Neutrophil (primary cell): ENCODE measurements at regions not wholly inside any gene's neighbourhood (a gene's known extent, or its start where the extent isn't known, plus 50 kb on each side); places are given as distances from the start of the nearest gene placed in this dataset.

Experiments
- H3K27ac ChIP-seq: fragments of 200-600 bp; sonication (generic); 2 replicates; pipeline ENCODE4 v1.5.1; 2016; ENCODE audit warnings: mild to moderate bottlenecking, moderate library complexity
- H3K27me3 ChIP-seq: fragments of 200-600 bp; sonication (generic); 2 replicates; pipeline ENCODE4 v1.6.0; 2016; ENCODE audit warnings: mild to moderate bottlenecking
- H3K36me3 ChIP-seq: fragments of 200-600 bp; sonication (generic); 2 replicates; pipeline ENCODE4 v1.5.1; 2017
- H3K4me1 ChIP-seq, 2 experiments: fragments of 200-600 bp in 1 of 2; sonication (generic) in 1 of 2; 1 replicate in 1 of 2; 2 replicates in 1 of 2; pipeline versions ENCODE4 v1.5.1 to v1.6.1; 2013 to 2016; ENCODE audit warnings: low read depth in 1 of 2, low read length in 1 of 2, mild to moderate bottlenecking in 1 of 2, moderate library complexity in 1 of 2; ENCODE audit not compliant: control insufficient read depth in 1 of 2, insufficient read depth in 1 of 2
- H3K4me3 ChIP-seq, 2 experiments: fragments of 200-600 bp in 1 of 2; sonication (generic) in 1 of 2; 1 replicate in 1 of 2; 2 replicates in 1 of 2; pipeline ENCODE4 v1.5.1; 2013 to 2016; ENCODE audit warnings: low read depth in 1 of 2, low read length in 1 of 2, mild to moderate bottlenecking in 1 of 2, moderate library complexity in 1 of 2
- H3K9me3 ChIP-seq: fragments of 200-600 bp; sonication (generic); 2 replicates; pipeline ENCODE4 v1.5.1; 2016
- TF ChIP-seq, protein P1 (sequence below): fragments of 200-600 bp; sonication (generic); IDR thresholded peaks from 2 replicates; pipeline ENCODE4 v1.5.1; 2016; ENCODE audit warnings: antibody characterized with exemption

DNA sequence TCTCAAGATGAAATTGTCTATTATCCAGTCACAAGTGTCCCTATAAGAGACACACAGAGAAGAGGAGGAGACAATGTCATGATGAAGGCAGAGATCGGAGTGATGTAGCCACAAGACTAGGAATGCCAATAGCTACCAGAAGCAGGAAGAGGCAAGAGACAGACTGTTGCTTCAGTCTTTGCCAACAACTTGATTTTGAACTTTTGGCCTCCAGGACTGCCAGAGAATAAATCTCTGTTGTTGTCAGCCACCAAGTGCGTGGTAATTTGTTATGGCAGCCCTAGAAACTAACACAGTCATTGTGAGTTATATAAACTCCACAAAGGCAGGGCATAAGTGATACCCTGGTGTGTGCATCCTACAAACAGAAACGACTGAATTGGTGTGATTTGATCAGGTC is 517.0 kb downstream of the BTBD3 start:
- H3K27me3 ChIP-seq, result no peaks in the 10 kb centered on the region
- H3K9me3 ChIP-seq, result no peaks in the 10 kb centered on the region
- no peaks in the 10 kb centered on the region for H3K4me1 ChIP-seq
- H3K4me3 ChIP-seq, result no peak overlapping the region
- H3K27ac ChIP-seq, result no peak overlapping the region
- no peaks in the 10 kb centered on the region for H3K36me3 ChIP-seq
- TF ChIP-seq, protein P1, sequence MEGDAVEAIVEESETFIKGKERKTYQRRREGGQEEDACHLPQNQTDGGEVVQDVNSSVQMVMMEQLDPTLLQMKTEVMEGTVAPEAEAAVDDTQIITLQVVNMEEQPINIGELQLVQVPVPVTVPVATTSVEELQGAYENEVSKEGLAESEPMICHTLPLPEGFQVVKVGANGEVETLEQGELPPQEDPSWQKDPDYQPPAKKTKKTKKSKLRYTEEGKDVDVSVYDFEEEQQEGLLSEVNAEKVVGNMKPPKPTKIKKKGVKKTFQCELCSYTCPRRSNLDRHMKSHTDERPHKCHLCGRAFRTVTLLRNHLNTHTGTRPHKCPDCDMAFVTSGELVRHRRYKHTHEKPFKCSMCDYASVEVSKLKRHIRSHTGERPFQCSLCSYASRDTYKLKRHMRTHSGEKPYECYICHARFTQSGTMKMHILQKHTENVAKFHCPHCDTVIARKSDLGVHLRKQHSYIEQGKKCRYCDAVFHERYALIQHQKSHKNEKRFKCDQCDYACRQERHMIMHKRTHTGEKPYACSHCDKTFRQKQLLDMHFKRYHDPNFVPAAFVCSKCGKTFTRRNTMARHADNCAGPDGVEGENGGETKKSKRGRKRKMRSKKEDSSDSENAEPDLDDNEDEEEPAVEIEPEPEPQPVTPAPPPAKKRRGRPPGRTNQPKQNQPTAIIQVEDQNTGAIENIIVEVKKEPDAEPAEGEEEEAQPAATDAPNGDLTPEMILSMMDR, result no peak

DNA sequence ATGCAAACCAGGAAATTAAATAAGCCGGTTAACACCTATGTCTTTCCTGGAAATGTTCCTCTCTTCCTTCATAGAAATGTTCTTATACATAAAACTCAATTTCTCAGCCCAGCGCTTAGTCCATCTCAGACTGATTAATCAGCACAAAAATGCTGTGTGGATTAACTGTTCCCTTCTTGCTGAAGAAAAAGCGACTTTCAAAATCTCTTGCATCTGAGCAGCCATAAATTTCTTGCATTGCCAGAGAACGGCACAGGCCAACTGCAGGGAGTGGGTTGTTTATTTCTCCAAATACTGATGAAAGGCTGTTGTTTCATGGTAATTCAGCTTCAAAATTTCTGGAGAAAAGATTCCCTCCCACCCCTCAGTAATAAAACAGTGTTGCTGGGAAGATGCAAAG is 517.6 kb downstream of the BTBD3 start:
- no peaks in the 10 kb centered on the region for H3K4me1 ChIP-seq
- TF ChIP-seq, protein P1, result no peak
- no peaks in the 10 kb centered on the region for H3K9me3 ChIP-seq

DNA sequence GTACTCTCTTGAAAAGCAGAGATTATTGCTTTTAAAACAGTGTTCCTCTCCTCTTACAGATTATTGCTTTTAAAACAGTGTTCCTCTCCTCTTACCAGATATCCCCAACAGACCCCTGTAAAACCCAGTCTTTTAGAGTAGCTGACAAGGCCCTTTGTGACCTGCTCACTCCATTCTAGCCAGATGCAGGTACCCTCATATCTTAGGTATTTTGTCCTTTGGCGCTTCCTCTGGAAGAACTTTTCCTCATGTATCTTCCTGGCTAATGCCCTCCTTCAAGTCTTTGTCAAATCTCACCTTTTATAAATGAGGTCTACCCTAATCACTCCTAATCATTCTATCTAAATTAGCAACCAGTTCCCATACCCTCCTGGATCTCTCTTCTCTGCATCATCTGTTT is 536.0 kb downstream of the BTBD3 start:
- H3K27me3 ChIP-seq, result no peaks in the 10 kb centered on the region
- no peak overlapping the region for H3K27ac ChIP-seq
- no peaks in the 10 kb centered on the region for H3K4me1 ChIP-seq
- no peaks in the 10 kb centered on the region for H3K36me3 ChIP-seq
- no peak overlapping the region for H3K4me3 ChIP-seq
- TF ChIP-seq, protein P1, result no peak
- H3K9me3 ChIP-seq, result no peaks in the 10 kb centered on the region

More for the DNA sequence above, 517.6 kb downstream of the BTBD3 start:
- Histone ChIP-seq H3K4me3 (no peak overlapping the region), H3K27me3 (no peaks in the 10 kb centered on the region), H3K27ac (no peak overlapping the region), H3K36me3 (no peaks in the 10 kb centered on the region)

DNA sequence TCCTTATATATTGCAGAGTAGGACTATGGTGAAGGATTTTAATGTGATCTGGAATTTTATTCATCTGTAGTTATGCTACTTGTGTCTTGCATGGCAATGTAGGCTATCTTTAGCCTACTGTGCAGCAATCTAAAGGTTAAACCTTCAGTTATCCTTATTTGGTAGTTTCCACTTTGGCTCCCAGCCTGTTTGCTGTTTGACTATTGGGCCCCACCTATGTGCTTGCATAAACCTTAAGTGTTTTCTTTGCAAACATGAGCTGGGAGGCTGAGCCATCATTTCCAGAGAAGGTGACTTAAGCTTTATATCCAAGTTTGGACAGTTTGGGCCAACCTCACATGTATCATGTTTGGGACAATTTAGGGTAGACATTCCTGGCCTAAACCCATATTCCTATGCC is 537.5 kb downstream of the BTBD3 start:
- Histone ChIP-seq H3K27me3 (no peaks in the 10 kb centered on the region), H3K4me3 (no peak overlapping the region), H3K4me1 (no peaks in the 10 kb centered on the region), H3K9me3 (no peaks in the 10 kb centered on the region), H3K27ac (no peak overlapping the region), H3K36me3 (no peaks in the 10 kb centered on the region)
- TF ChIP-seq, protein P1, result no peak

DNA sequence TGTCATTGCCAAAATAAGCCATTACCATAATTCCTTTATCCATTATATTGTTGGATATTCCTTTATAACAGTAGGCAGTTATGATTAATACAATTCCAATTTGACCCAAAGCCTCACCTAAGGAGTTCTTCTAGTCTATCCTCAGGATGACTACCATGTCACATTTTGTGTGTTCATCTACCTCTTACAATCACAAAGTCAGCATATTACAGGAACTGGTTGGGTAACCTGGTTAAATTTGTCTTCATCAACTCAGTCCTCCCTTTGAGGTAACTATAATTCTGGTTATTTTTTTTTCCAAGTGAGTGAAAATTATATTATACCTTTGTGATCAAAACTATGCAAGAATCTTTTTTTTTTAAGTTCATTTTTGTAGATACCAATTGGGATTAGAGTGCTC is 540.5 kb downstream of the BTBD3 start:
- Histone ChIP-seq H3K27ac (no peak overlapping the region), H3K4me3 (no peak overlapping the region), H3K27me3 (no peaks in the 10 kb centered on the region), H3K36me3 (no peaks in the 10 kb centered on the region), H3K4me1 (no peaks in the 10 kb centered on the region), H3K9me3 (no peaks in the 10 kb centered on the region)
- TF ChIP-seq, protein P1, result no peak

DNA sequence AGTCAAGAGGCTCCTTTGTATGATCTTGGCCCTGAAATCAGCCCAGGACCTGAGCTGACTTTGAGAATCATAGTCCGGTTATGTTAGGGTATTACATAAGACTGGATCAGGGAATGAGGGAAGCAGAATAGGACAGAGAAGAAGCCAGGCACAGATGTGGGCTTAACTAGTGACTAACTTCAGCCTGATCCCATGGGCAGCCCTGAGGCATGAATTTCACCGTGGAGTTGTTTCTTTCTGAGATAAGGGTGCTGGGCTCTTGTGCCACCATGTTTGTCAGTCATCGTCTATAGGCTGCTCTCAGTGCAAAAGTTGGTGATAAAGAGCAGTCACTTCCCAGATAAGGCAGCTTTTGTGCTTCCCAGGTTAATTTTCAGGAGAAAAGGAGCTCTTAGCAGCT is 544.7 kb upstream of the SPTLC3 start:
- no peaks in the 10 kb centered on the region for H3K4me1 ChIP-seq
- H3K27me3 ChIP-seq, result no peaks in the 10 kb centered on the region
- no peaks in the 10 kb centered on the region for H3K36me3 ChIP-seq
- TF ChIP-seq, protein P1, result no peak
- no peak overlapping the region for H3K4me3 ChIP-seq
- H3K27ac ChIP-seq, result no peak overlapping the region
- H3K9me3 ChIP-seq, result no peaks in the 10 kb centered on the region
